ENCODE measurements at regions not wholly inside any gene's neighbourhood (a gene's known extent, or its start where the extent isn't known, plus 50 kb on each side); places are given as distances from the start of the nearest gene placed in this dataset.

DNA sequence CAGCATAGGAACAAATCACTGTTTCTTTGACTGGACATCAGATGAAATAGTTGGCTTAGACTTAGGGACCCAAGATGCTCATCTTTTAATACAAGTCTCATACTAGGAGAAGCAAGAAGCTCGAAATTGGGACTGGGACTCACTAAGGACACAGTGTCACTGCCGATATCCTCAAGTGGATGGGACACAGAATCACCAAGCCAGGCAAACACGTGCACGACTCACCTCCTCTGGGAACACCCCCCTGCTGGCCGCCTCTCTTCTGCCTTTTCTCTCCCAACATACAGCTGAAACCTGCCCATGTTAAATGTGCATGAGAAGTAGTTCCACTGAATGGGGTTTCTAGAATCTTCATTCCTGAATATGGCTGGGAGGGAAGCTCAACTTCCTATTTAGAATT is 106.6 kb upstream of the FAM204A start:
- WGBS, result 68% methylated on average over 5 of the region's 5 CpGs

GRCh38 chr10:118447478-118448270 is 105.5 kb upstream of the FAM204A start:
- TF ChIP-seq POLR2A (IDR thresholded peaks at IDR 0.05) (no peak), POLR2AphosphoS5 (IDR thresholded peaks at IDR 0.05) (no peak)
- TF ChIP-seq, protein P1, sequence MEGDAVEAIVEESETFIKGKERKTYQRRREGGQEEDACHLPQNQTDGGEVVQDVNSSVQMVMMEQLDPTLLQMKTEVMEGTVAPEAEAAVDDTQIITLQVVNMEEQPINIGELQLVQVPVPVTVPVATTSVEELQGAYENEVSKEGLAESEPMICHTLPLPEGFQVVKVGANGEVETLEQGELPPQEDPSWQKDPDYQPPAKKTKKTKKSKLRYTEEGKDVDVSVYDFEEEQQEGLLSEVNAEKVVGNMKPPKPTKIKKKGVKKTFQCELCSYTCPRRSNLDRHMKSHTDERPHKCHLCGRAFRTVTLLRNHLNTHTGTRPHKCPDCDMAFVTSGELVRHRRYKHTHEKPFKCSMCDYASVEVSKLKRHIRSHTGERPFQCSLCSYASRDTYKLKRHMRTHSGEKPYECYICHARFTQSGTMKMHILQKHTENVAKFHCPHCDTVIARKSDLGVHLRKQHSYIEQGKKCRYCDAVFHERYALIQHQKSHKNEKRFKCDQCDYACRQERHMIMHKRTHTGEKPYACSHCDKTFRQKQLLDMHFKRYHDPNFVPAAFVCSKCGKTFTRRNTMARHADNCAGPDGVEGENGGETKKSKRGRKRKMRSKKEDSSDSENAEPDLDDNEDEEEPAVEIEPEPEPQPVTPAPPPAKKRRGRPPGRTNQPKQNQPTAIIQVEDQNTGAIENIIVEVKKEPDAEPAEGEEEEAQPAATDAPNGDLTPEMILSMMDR (IDR thresholded peaks at IDR 0.05), result no peak
- WGBS, result 28% methylated on average over 13 of the region's 13 CpGs
- H3K9me3 ChIP-seq, result no peaks in the 10 kb centered on the region
- H3K4me1 ChIP-seq (replicated peaks), result no peaks in the 10 kb centered on the region
- no peak overlapping the region for H3K27ac ChIP-seq
- no peak overlapping the region for H3K4me3 ChIP-seq
- DNase-seq (ENCODE audit: low spot score), result peak; percentile 19
- intact Hi-C loops (cut with DNase I), result no loop called here
- H3K36me3 ChIP-seq, result no peaks in the 10 kb centered on the region
- H3K27me3 ChIP-seq (replicated peaks; ENCODE audit: insufficient read depth), result no peaks in the 10 kb centered on the region

More for the DNA sequence above, 106.6 kb upstream of the FAM204A start:
- Histone ChIP-seq H3K4me1 (replicated peaks) (no peaks in the 10 kb centered on the region), H3K36me3 (no peaks in the 10 kb centered on the region), H3K27ac (no peak overlapping the region), H3K9me3 (no peaks in the 10 kb centered on the region), H3K27me3 (replicated peaks; ENCODE audit: insufficient read depth) (no peaks in the 10 kb centered on the region), H3K4me3 (no peak overlapping the region)
- TF ChIP-seq, protein P1 (IDR thresholded peaks at IDR 0.05), result no peak
- no peak for TF ChIP-seq POLR2AphosphoS5 (IDR thresholded peaks at IDR 0.05)
- no peak for TF ChIP-seq POLR2A (IDR thresholded peaks at IDR 0.05)
- intact Hi-C loops (cut with DNase I), result no loop called here
- DNase-seq (ENCODE audit: low spot score), result no peak

- no peaks in the 10 kb centered on the region for H3K4me1 ChIP-seq (replicated peaks)
- no peak for DNase-seq (ENCODE audit: low spot score)
- H3K27me3 ChIP-seq (replicated peaks; ENCODE audit: insufficient read depth), result no peaks in the 10 kb centered on the region
- no peak overlapping the region for H3K27ac ChIP-seq
- intact Hi-C loops (cut with DNase I), result no loop called here
- H3K9me3 ChIP-seq, result no peaks in the 10 kb centered on the region
- no peaks in the 10 kb centered on the region for H3K36me3 ChIP-seq
- TF ChIP-seq POLR2A (IDR thresholded peaks at IDR 0.05), result no peak
- TF ChIP-seq, protein P1 (IDR thresholded peaks at IDR 0.05), result no peak
- no peak for TF ChIP-seq POLR2AphosphoS5 (IDR thresholded peaks at IDR 0.05)
- 86% methylated on average over 1 of the region's 1 CpG for WGBS
- H3K4me3 ChIP-seq, result no peak overlapping the region
Observed at GRCh38 chr10:118445535-118445934, 103.4 kb upstream of the FAM204A start.

- intact Hi-C loops (cut with DNase I), result no loop called here
- Histone ChIP-seq H3K27me3 (replicated peaks; ENCODE audit: insufficient read depth) (no peaks in the 10 kb centered on the region), H3K36me3 (no peaks in the 10 kb centered on the region), H3K27ac (no peak overlapping the region), H3K4me1 (replicated peaks) (no peaks in the 10 kb centered on the region), H3K9me3 (no peaks in the 10 kb centered on the region), H3K4me3 (no peak overlapping the region)
- WGBS, result 34% methylated on average over 2 of the region's 2 CpGs
- TF ChIP-seq POLR2A (IDR thresholded peaks at IDR 0.05) (no peak), POLR2AphosphoS5 (IDR thresholded peaks at IDR 0.05) (no peak)
- TF ChIP-seq, protein P1 (IDR thresholded peaks at IDR 0.05), result no peak
- no peak for DNase-seq (ENCODE audit: low spot score)
Observed at GRCh38 chr10:118444069-118444468, 101.9 kb upstream of the FAM204A start.

- H3K27me3 ChIP-seq (replicated peaks; ENCODE audit: insufficient read depth), result no peaks in the 10 kb centered on the region
- DNase-seq (ENCODE audit: low spot score), result no peak
- no peaks in the 10 kb centered on the region for H3K9me3 ChIP-seq
- intact Hi-C loops (cut with DNase I), result no loop called here
- no peak overlapping the region for H3K4me3 ChIP-seq
- H3K36me3 ChIP-seq, result no peaks in the 10 kb centered on the region
- TF ChIP-seq POLR2A (IDR thresholded peaks at IDR 0.05), result no peak
- TF ChIP-seq, protein P1 (IDR thresholded peaks at IDR 0.05), result no peak
- TF ChIP-seq POLR2AphosphoS5 (IDR thresholded peaks at IDR 0.05), result no peak
- no peaks in the 10 kb centered on the region for H3K4me1 ChIP-seq (replicated peaks)
- WGBS, result 67% methylated on average over 3 of the region's 3 CpGs
- no peak overlapping the region for H3K27ac ChIP-seq
Observed at GRCh38 chr10:118442032-118442431, 99.9 kb upstream of the FAM204A start.

Measured in prostate gland (tissue), 2 donors.